ENCODE measurements at regions not wholly inside any gene's neighbourhood (a gene's known extent, or its start where the extent isn't known, plus 50 kb on each side); places are given as distances from the start of the nearest gene placed in this dataset.
"Not testable (repeated sequence)": the region's sequence is repeated elsewhere in the genome, so short reads cannot be mapped to it uniquely, and the experiment has no call there.

GRCh38 chr14:105729825-105730368 lies 203.5 kb downstream of the TMEM121 start:
- not testable (repeated sequence) for TF ChIP-seq REST (IDR thresholded peaks at IDR 0.05; ENCODE audit: unreplicated experiment); JUNB (IDR thresholded peaks at IDR 0.05; ENCODE audit: unreplicated experiment); CTCF (conservative IDR thresholded peaks at IDR 0.05; ENCODE audit: low read depth in 2 of 2); EZH2 (IDR thresholded peaks at IDR 0.05; ENCODE audit: low read depth, unreplicated experiment); POLR2AphosphoS5 (IDR thresholded peaks at IDR 0.05; ENCODE audit: low read depth); ZNF462 (CRISPR knock-in tag; IDR thresholded peaks at IDR 0.05); EZH2phosphoT487 (IDR thresholded peaks at IDR 0.05; ENCODE audit: unreplicated experiment); ZNF331 (CRISPR knock-in tag; IDR thresholded peaks at IDR 0.05; ENCODE audit: low read depth); NANOG (IDR thresholded peaks at IDR 0.05; ENCODE audit: borderline replicate concordance); ETS1 (IDR thresholded peaks at IDR 0.05); STAT1 (IDR thresholded peaks at IDR 0.05; ENCODE audit: unreplicated experiment)
